NOMO-1 treated with dmso at 0.1 percent for 144 hours (cell line): ENCODE measurements at regions not wholly inside any gene's neighbourhood (a gene's known extent, or its start where the extent isn't known, plus 50 kb on each side); places are given as distances from the start of the nearest gene placed in this dataset.
"Not testable (repeated sequence)": the region's sequence is repeated elsewhere in the genome, so short reads cannot be mapped to it uniquely, and the experiment has no call there.

Experiments
- DNase-seq: peaks from one replicate; lab custom pipeline; 2025; ENCODE audit not compliant: unreplicated experiment; lab: John Stamatoyannopoulos, UW

- no peak for DNase-seq
Observed at GRCh38 chr7:82625377-82625776, 181.8 kb upstream of the CACNA2D1 start.

GRCh38 chr7:82624965-82625364 is 181.4 kb upstream of the CACNA2D1 start:
- DNase-seq = no peak

GRCh38 chr7:82624337-82624736 is 180.8 kb upstream of the CACNA2D1 start:
- no peak for DNase-seq

GRCh38 chr7:82623812-82624211 is 180.2 kb upstream of the CACNA2D1 start:
- DNase-seq = no peak

GRCh38 chr7:82617156-82617555 is 173.6 kb upstream of the CACNA2D1 start:
- no peak for DNase-seq

GRCh38 chr7:82616059-82616728 is 172.6 kb upstream of the CACNA2D1 start:
- peak; percentile 92 for DNase-seq

GRCh38 chr7:82615527-82615926 is 171.9 kb upstream of the CACNA2D1 start:
- peak; percentile 82 for DNase-seq

- DNase-seq = no peak
Observed at GRCh38 chr7:82609746-82610145, 166.2 kb upstream of the CACNA2D1 start.

- peak; percentile 49 for DNase-seq
Observed at GRCh38 chr7:82605247-82605864, 161.8 kb upstream of the CACNA2D1 start.

- no peak for DNase-seq
Observed at GRCh38 chr7:82602066-82602465, 158.5 kb upstream of the CACNA2D1 start.

- no peak for DNase-seq
Observed at GRCh38 chr7:82600531-82600930, 157.0 kb upstream of the CACNA2D1 start.

GRCh38 chr7:82599895-82600294 is 156.3 kb upstream of the CACNA2D1 start:
- DNase-seq = no peak

GRCh38 chr7:82598958-82599357 is 155.4 kb upstream of the CACNA2D1 start:
- DNase-seq = no peak

GRCh38 chr7:82595795-82596194 is 152.2 kb upstream of the CACNA2D1 start:
- DNase-seq = peak; percentile 61

- DNase-seq = no peak
Observed at GRCh38 chr7:82595176-82595575, 151.6 kb upstream of the CACNA2D1 start.

- DNase-seq = no peak
Observed at GRCh38 chr7:82594665-82595064, 151.1 kb upstream of the CACNA2D1 start.

GRCh38 chr7:82593780-82594179 is 150.2 kb upstream of the CACNA2D1 start:
- no peak for DNase-seq

- DNase-seq = no peak
Observed at GRCh38 chr7:82592416-82592815, 148.8 kb upstream of the CACNA2D1 start.

- DNase-seq = no peak
Observed at GRCh38 chr7:82579047-82579446, 135.5 kb upstream of the CACNA2D1 start.

- DNase-seq = no peak
Observed at GRCh38 chr7:82578430-82578829, 134.9 kb upstream of the CACNA2D1 start.

- peak; percentile 69 for DNase-seq
Observed at GRCh38 chr7:82572195-82572880, 128.8 kb upstream of the CACNA2D1 start.

- not testable (repeated sequence) for DNase-seq
Observed at GRCh38 chr7:82571047-82571446, 127.5 kb upstream of the CACNA2D1 start.
